ENCODE measurements at regions not wholly inside any gene's neighbourhood (a gene's known extent, or its start where the extent isn't known, plus 50 kb on each side); places are given as distances from the start of the nearest gene placed in this dataset.
"Not testable (repeated sequence)": the region's sequence is repeated elsewhere in the genome, so short reads cannot be mapped to it uniquely, and the experiment has no call there.

DNA sequence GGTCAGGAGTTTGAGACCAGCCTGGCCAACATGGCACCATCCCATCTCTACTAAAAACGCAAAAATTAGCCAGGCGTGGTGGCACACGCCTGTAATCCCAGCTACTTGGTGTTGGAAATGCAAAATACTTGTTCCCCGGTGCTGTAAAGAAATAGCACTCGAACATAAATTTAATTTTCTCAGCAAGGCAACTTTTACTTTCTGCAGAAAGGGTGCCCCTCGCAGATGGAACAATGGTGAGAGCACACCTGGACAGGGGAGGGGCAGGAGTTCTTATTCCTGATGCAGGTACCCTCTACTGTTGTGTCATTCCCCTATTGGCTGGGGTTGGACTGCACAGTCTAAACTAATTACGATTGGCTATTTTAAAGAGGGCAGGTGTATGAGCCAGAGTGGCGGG, 139.7 kb downstream of the FHIP1A start:
- H3K4me1 ChIP-seq (ENCODE audit: control extremely low read depth in 1 of 4, control insufficient read depth in 4 of 4, insufficient read depth in 4 of 4, low read length in 3 of 4): no peaks in the 10 kb centered on the region
- no peaks in the 10 kb centered on the region for H3K36me3 ChIP-seq (ENCODE audit: control insufficient read depth in 4 of 4, insufficient read depth in 4 of 4, low read length in 3 of 4)
- peaks cover 2 to 16% (median 13%) of the 10 kb centered on the region in 5 experiments for H3K9me3 ChIP-seq (ENCODE audit: control extremely low read depth in 1 of 5, control insufficient read depth in 4 of 5, insufficient read depth in 2 of 5, low read depth in 1 of 5, low read length in 4 of 5)
- POLR2A ChIA-PET: no interaction called here
- peaks cover 0 to 4% (median 0%) of the 10 kb centered on the region in 5 experiments for H3K27me3 ChIP-seq (replicated peaks in 2 of 5; ENCODE audit: control insufficient read depth in 4 of 5, insufficient read depth in 5 of 5, low read length in 4 of 5)
- 98% methylated on average over 7 of the region's 8 CpGs for WGBS (ENCODE audit: insufficient coverage)
- no peak overlapping the region for H3K4me3 ChIP-seq (ENCODE audit: control insufficient read depth in 1 of 7, extremely low read depth in 1 of 7, insufficient read depth in 4 of 7, low read depth in 2 of 7, low read length in 6 of 7)
- H3K27ac ChIP-seq (ENCODE audit: insufficient read depth in 1 of 2, low read depth in 1 of 2, low read length in 2 of 2, poor library complexity in 1 of 2, severe bottlenecking in 2 of 2): no peak overlapping the region
- DNase-seq: no peak
- CTCF ChIA-PET: no interaction called here

DNA sequence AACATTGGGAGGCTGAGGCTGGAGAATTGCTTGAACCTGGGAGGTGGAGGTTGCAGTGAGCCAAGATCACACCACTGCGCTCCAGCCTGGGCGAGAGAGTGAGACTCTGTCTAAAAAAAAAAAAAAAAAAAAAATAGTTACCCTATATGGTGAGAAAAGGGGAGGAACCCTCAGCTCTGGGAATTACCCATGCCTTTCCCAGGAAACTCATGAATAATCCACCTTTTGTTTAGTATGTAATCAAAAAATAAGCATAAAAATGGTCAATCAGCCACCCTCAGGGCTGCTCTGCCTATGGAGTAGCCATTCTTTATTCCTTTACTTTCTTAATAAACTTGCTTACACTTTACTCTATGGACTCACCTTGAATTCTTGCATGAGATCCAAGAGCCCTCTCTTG, 140.4 kb downstream of the FHIP1A start:
- no CpG with 5 or more reads among the region's 2 CpGs for WGBS (ENCODE audit: insufficient coverage)
- H3K27me3 ChIP-seq (replicated peaks in 2 of 5; ENCODE audit: control insufficient read depth in 4 of 5, insufficient read depth in 5 of 5, low read length in 4 of 5); H3K27ac ChIP-seq (ENCODE audit: insufficient read depth in 1 of 2, low read depth in 1 of 2, low read length in 2 of 2, poor library complexity in 1 of 2, severe bottlenecking in 2 of 2); H3K4me3 ChIP-seq (ENCODE audit: control insufficient read depth in 1 of 7, extremely low read depth in 1 of 7, insufficient read depth in 4 of 7, low read depth in 2 of 7, low read length in 6 of 7); DNase-seq; H3K36me3 ChIP-seq (ENCODE audit: control insufficient read depth in 4 of 4, insufficient read depth in 4 of 4, low read length in 3 of 4); H3K4me1 ChIP-seq (ENCODE audit: control extremely low read depth in 1 of 4, control insufficient read depth in 4 of 4, insufficient read depth in 4 of 4, low read length in 3 of 4); POLR2A ChIA-PET; CTCF ChIA-PET: not testable (repeated sequence)
- H3K9me3 ChIP-seq (ENCODE audit: control extremely low read depth in 1 of 5, control insufficient read depth in 4 of 5, insufficient read depth in 2 of 5, low read depth in 1 of 5, low read length in 4 of 5): peaks cover 2 to 16% (median 13%) of the 10 kb centered on the region in 5 experiments

- Histone ChIP-seq H3K27me3 (replicated peaks in 2 of 5; ENCODE audit: control insufficient read depth in 4 of 5, insufficient read depth in 5 of 5, low read length in 4 of 5) (peaks cover 0 to 7% (median 2%) of the 10 kb centered on the region in 5 experiments), H3K4me3 (ENCODE audit: control insufficient read depth in 1 of 7, extremely low read depth in 1 of 7, insufficient read depth in 4 of 7, low read depth in 2 of 7, low read length in 6 of 7) (no peak overlapping the region), H3K9me3 (ENCODE audit: control extremely low read depth in 1 of 5, control insufficient read depth in 4 of 5, insufficient read depth in 2 of 5, low read depth in 1 of 5, low read length in 4 of 5) (peaks cover 0 to 5% (median 1%) of the 10 kb centered on the region in 5 experiments), H3K4me1 (ENCODE audit: control extremely low read depth in 1 of 4, control insufficient read depth in 4 of 4, insufficient read depth in 4 of 4, low read length in 3 of 4) (no peaks in the 10 kb centered on the region), H3K36me3 (ENCODE audit: control insufficient read depth in 4 of 4, insufficient read depth in 4 of 4, low read length in 3 of 4) (no peaks in the 10 kb centered on the region), H3K27ac (ENCODE audit: insufficient read depth in 1 of 2, low read depth in 1 of 2, low read length in 2 of 2, poor library complexity in 1 of 2, severe bottlenecking in 2 of 2) (no peak overlapping the region)
- ChIA-PET CTCF (no interaction called here), POLR2A (no interaction called here)
- DNase-seq: no peak
- 25% methylated on average over 1 of the region's 2 CpGs for WGBS (ENCODE audit: insufficient coverage)
Measured at GRCh38 chr4:151553874-151554273, 144.9 kb downstream of the FHIP1A start.

DNA sequence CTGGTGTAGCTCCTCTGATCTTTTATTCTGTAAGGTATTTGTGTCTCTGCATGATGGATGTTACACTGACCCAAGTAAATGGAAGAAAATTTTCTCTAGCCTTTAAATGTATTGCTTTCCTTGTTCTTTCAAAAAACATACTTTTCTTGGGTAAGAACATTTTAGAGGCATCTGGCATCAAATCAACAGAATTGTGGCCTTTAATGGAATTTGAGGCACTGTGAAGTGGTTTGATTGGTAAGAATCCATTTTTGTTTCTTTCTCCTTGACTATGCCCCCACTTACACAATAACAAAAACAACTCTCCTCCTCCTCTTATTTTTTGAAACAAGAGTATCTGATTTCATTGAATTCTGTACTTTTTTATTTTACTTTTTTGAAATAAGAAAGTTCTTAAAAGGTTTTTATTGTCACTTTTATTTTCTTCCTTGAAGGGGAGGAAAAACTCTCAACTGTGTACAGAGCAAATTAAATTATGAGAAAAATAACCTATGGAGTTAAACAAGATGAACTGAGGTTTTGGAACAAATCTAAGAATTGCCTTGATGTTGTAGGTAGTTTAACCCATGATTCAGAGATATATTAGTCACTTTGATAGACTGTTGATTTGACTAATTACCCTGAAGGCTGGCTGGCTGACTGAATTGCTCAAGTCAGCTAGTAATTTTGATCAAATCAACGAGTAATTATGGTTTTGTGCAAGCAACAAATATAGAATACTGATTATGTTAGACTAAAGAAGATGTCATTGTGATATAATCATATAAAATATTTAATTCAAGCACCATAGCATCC, 146.4 kb downstream of the FHIP1A start:
- ChIA-PET CTCF (no interaction called here), POLR2A (no interaction called here)
- no peak overlapping the region for H3K27ac ChIP-seq (ENCODE audit: insufficient read depth in 1 of 2, low read depth in 1 of 2, low read length in 2 of 2, poor library complexity in 1 of 2, severe bottlenecking in 2 of 2)
- no CpG with 5 or more reads among the region's 1 CpG for WGBS (ENCODE audit: insufficient coverage)
- H3K4me1 ChIP-seq (ENCODE audit: control extremely low read depth in 1 of 4, control insufficient read depth in 4 of 4, insufficient read depth in 4 of 4, low read length in 3 of 4): no peaks in the 10 kb centered on the region
- peaks cover 0 to 7% (median 5%) of the 10 kb centered on the region in 5 experiments for H3K27me3 ChIP-seq (replicated peaks in 2 of 5; ENCODE audit: control insufficient read depth in 4 of 5, insufficient read depth in 5 of 5, low read length in 4 of 5)
- no peak for DNase-seq
- H3K4me3 ChIP-seq (ENCODE audit: control insufficient read depth in 1 of 7, extremely low read depth in 1 of 7, insufficient read depth in 4 of 7, low read depth in 2 of 7, low read length in 6 of 7): no peak overlapping the region
- H3K36me3 ChIP-seq (ENCODE audit: control insufficient read depth in 4 of 4, insufficient read depth in 4 of 4, low read length in 3 of 4): no peaks in the 10 kb centered on the region
- peaks cover 0 to 2% (median 0%) of the 10 kb centered on the region in 5 experiments for H3K9me3 ChIP-seq (ENCODE audit: control extremely low read depth in 1 of 5, control insufficient read depth in 4 of 5, insufficient read depth in 2 of 5, low read depth in 1 of 5, low read length in 4 of 5)

GRCh38 chr4:151558496-151559113, 149.6 kb downstream of the FHIP1A start:
- peaks cover 3 to 20% (median 5%) of the 10 kb centered on the region in 5 experiments for H3K27me3 ChIP-seq (replicated peaks in 2 of 5; ENCODE audit: control insufficient read depth in 4 of 5, insufficient read depth in 5 of 5, low read length in 4 of 5)
- CTCF ChIA-PET: no interaction called here
- no peak overlapping the region for H3K4me3 ChIP-seq (ENCODE audit: control insufficient read depth in 1 of 7, extremely low read depth in 1 of 7, insufficient read depth in 4 of 7, low read depth in 2 of 7, low read length in 6 of 7)
- no peak overlapping the region for H3K27ac ChIP-seq (ENCODE audit: insufficient read depth in 1 of 2, low read depth in 1 of 2, low read length in 2 of 2, poor library complexity in 1 of 2, severe bottlenecking in 2 of 2)
- no peaks in the 10 kb centered on the region for H3K36me3 ChIP-seq (ENCODE audit: control insufficient read depth in 4 of 4, insufficient read depth in 4 of 4, low read length in 3 of 4)
- whole genome bisulfite sequencing (ENCODE audit: insufficient coverage): 96% methylated on average over 3 of the region's 3 CpGs
- POLR2A ChIA-PET: no interaction called here
- no peaks in the 10 kb centered on the region for H3K9me3 ChIP-seq (ENCODE audit: control extremely low read depth in 1 of 5, control insufficient read depth in 4 of 5, insufficient read depth in 2 of 5, low read depth in 1 of 5, low read length in 4 of 5)
- no peak for DNase-seq
- no peaks in the 10 kb centered on the region for H3K4me1 ChIP-seq (ENCODE audit: control extremely low read depth in 1 of 4, control insufficient read depth in 4 of 4, insufficient read depth in 4 of 4, low read length in 3 of 4)

DNA sequence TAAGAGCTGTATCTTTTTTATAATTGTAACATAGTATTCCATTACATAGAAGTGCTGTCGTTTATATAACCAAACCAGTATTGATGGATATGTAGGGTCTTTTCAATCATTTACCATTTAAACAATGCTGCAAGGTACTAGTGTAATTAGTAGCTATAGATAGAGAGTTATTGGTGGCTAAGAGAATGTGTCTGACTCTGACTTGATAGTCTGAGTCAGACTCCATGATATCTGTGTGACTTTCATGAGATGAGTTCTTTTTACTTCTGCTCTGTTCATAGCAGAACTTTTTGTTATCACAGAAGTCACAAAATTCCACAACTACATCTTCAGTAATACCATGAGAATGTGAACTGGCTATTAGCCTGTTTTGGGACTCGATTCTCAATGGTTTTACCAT, 150.6 kb downstream of the FHIP1A start:
- no peak for DNase-seq
- ChIA-PET CTCF (no interaction called here), POLR2A (no interaction called here)
- H3K9me3 ChIP-seq (ENCODE audit: control extremely low read depth in 1 of 5, control insufficient read depth in 4 of 5, insufficient read depth in 2 of 5, low read depth in 1 of 5, low read length in 4 of 5): no peaks in the 10 kb centered on the region
- H3K4me1 ChIP-seq (ENCODE audit: control extremely low read depth in 1 of 4, control insufficient read depth in 4 of 4, insufficient read depth in 4 of 4, low read length in 3 of 4): no peaks in the 10 kb centered on the region
- no peaks in the 10 kb centered on the region for H3K36me3 ChIP-seq (ENCODE audit: control insufficient read depth in 4 of 4, insufficient read depth in 4 of 4, low read length in 3 of 4)
- no CpG with 5 or more reads among the region's 2 CpGs for WGBS (ENCODE audit: insufficient coverage)
- no peak overlapping the region for H3K27ac ChIP-seq (ENCODE audit: insufficient read depth in 1 of 2, low read depth in 1 of 2, low read length in 2 of 2, poor library complexity in 1 of 2, severe bottlenecking in 2 of 2)
- H3K4me3 ChIP-seq (ENCODE audit: control insufficient read depth in 1 of 7, extremely low read depth in 1 of 7, insufficient read depth in 4 of 7, low read depth in 2 of 7, low read length in 6 of 7): no peak overlapping the region
- peaks cover 3 to 25% (median 9%) of the 10 kb centered on the region in 5 experiments for H3K27me3 ChIP-seq (replicated peaks in 2 of 5; ENCODE audit: control insufficient read depth in 4 of 5, insufficient read depth in 5 of 5, low read length in 4 of 5)

DNA sequence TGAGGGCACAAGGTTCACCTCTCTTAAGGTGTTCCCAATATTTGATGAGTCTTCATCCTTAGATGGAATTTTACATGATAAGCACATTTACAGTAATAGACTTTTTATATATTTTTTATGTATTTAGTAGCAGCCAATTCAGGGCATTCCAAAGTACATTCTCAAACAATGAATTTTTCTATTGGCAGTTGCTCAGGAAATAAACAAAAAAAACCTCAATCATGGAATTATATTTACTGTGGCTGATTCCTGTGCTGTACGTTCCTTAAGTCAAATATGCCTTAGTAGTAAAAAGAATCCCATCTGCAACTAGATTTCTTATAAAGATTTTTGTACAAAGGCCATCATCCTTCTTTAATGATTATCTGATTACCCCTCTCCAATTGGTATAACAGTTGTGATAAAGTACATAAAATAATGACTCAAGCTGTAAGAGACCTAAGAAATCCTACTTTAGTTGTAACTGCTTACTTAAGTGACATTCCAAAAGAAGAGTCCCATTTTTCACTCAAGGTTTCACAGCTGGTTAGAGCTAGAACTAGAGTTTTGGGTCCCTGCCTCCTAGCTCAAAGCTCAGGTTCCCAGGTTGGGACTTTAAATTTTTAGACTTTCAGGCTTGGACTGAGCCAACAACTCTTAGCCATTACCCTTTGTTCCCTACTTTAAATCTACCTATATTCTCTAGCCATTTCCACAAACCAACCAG, 152.7 kb downstream of the FHIP1A start:
- H3K36me3 ChIP-seq (ENCODE audit: control insufficient read depth in 4 of 4, insufficient read depth in 4 of 4, low read length in 3 of 4): no peaks in the 10 kb centered on the region
- CTCF ChIA-PET: no interaction called here
- no peaks in the 10 kb centered on the region for H3K9me3 ChIP-seq (ENCODE audit: control extremely low read depth in 1 of 5, control insufficient read depth in 4 of 5, insufficient read depth in 2 of 5, low read depth in 1 of 5, low read length in 4 of 5)
- H3K4me3 ChIP-seq (ENCODE audit: control insufficient read depth in 1 of 7, extremely low read depth in 1 of 7, insufficient read depth in 4 of 7, low read depth in 2 of 7, low read length in 6 of 7): no peak overlapping the region
- H3K27ac ChIP-seq (ENCODE audit: insufficient read depth in 1 of 2, low read depth in 1 of 2, low read length in 2 of 2, poor library complexity in 1 of 2, severe bottlenecking in 2 of 2): no peak overlapping the region
- H3K27me3 ChIP-seq (replicated peaks in 2 of 5; ENCODE audit: control insufficient read depth in 4 of 5, insufficient read depth in 5 of 5, low read length in 4 of 5): peaks cover 3 to 29% (median 10%) of the 10 kb centered on the region in 5 experiments
- DNase-seq: no peak
- POLR2A ChIA-PET: no interaction called here
- no peaks in the 10 kb centered on the region for H3K4me1 ChIP-seq (ENCODE audit: control extremely low read depth in 1 of 4, control insufficient read depth in 4 of 4, insufficient read depth in 4 of 4, low read length in 3 of 4)
- WGBS (ENCODE audit: insufficient coverage): no CpG with 5 or more reads among the region's 1 CpG
